PC-9 (cell line): ENCODE measurements at regions not wholly inside any gene's neighbourhood (a gene's known extent, or its start where the extent isn't known, plus 50 kb on each side); places are given as distances from the start of the nearest gene placed in this dataset.

ENCODE experiments used
- BruUV-seq: library from RNA; stranded (reverse); fragments of 400-500 nt; replicated peaks from 2 replicates; lab custom pipeline; 2021; lab: Mats Ljungman, UMichigan
- CTCF ChIA-PET: fragments of 300-600 bp; sonication (Branson Sonifier 250); formaldehyde crosslinking; loops from one replicate; lab custom pipeline; 2022; ENCODE audit warnings: antibody characterized with exemption; lab: Charles Lee
- POLR2A ChIA-PET: fragments of 300-600 bp; sonication (Branson Sonifier 250); formaldehyde crosslinking; loops from one replicate; lab custom pipeline; 2022; ENCODE audit warnings: antibody characterized with exemption; ENCODE audit not compliant: unreplicated experiment; lab: Charles Lee
- DNase-seq, 2 experiments: peaks; one replicate each; pipeline versions ENCODE4 v3.0.0 to v3.0.0-alpha.2; 2015 to 2022; ENCODE audit warnings: mixed read lengths in 1 of 2
- H2AFZ ChIP-seq: fragments of 200-600 bp; sonication (generic); 2 replicates; pipeline ENCODE4 v1.8.1; 2017; ENCODE audit warnings: antibody characterized with exemption
- H3F3A ChIP-seq: fragments of 200-600 bp; sonication (generic); 2 replicates; pipeline ENCODE4 v1.8.1; 2017; ENCODE audit warnings: antibody characterized with exemption, mild to moderate bottlenecking, low read depth; ENCODE audit not compliant: insufficient read depth
- H3K27ac ChIP-seq: fragments of 200-600 bp; sonication (generic); 2 replicates; pipeline ENCODE4 v1.6.1; 2016; ENCODE audit warnings: mixed run types
- H3K27me3 ChIP-seq: fragments of 200-600 bp; sonication (generic); 2 replicates; pipeline ENCODE4 v1.6.1; 2016; ENCODE audit warnings: low read depth, mixed run types; ENCODE audit not compliant: insufficient read depth
- H3K36me3 ChIP-seq: fragments of 200-600 bp; sonication (generic); 2 replicates; pipeline ENCODE4 v1.6.1; 2016; ENCODE audit warnings: low read depth, mixed run types
- H3K4me1 ChIP-seq: fragments of 200-600 bp; sonication (generic); replicated peaks from 2 replicates; pipeline ENCODE4 v1.6.1; 2016; ENCODE audit warnings: mixed run types; ENCODE audit not compliant: insufficient read depth
- H3K4me2 ChIP-seq: fragments of 200-600 bp; sonication (generic); 2 replicates; pipeline ENCODE4 v1.6.1; 2017; ENCODE audit warnings: mixed run types
- H3K4me3 ChIP-seq: fragments of 200-600 bp; sonication (generic); 2 replicates; pipeline ENCODE4 v1.6.1; 2016; ENCODE audit warnings: mixed run types
- H3K79me2 ChIP-seq: fragments of 200-600 bp; sonication (generic); 2 replicates; pipeline ENCODE4 v1.6.1; 2017; ENCODE audit warnings: low read depth, mixed run types
- H3K9me2 ChIP-seq: fragments of 200-600 bp; sonication (generic); 2 replicates; pipeline ENCODE4 v1.8.1; 2017; ENCODE audit warnings: mild to moderate bottlenecking; ENCODE audit not compliant: insufficient read depth
- H3K9me3 ChIP-seq: fragments of 200-600 bp; sonication (generic); 2 replicates; pipeline ENCODE4 v1.8.1; 2016; ENCODE audit warnings: low read depth; ENCODE audit not compliant: insufficient read depth
- H4K20me1 ChIP-seq: fragments of 200-600 bp; sonication (generic); 2 replicates; pipeline ENCODE4 v1.8.1; 2017; ENCODE audit not compliant: insufficient read depth
- EZH2 ChIP-seq: fragments of 200-600 bp; sonication (generic); IDR thresholded peaks from 2 replicates; pipeline ENCODE4 v1.8.0; 2017; ENCODE audit warnings: antibody characterized with exemption, low read depth
- intact Hi-C: fragments of 100-400 bp; cut with micrococcal nuclease; formaldehyde crosslinking; loops from one replicate; pipeline ENCODE4 v1.10.0; 2022; ENCODE audit not compliant: unreplicated experiment
- TF ChIP-seq, protein P1 (sequence below): fragments of 200-600 bp; sonication (generic); conservative IDR thresholded peaks from 2 replicates; pipeline ENCODE4 v1.6.1; 2017; ENCODE audit warnings: mixed run types, antibody characterized with exemption, mild to moderate bottlenecking, moderate library complexity

DNA sequence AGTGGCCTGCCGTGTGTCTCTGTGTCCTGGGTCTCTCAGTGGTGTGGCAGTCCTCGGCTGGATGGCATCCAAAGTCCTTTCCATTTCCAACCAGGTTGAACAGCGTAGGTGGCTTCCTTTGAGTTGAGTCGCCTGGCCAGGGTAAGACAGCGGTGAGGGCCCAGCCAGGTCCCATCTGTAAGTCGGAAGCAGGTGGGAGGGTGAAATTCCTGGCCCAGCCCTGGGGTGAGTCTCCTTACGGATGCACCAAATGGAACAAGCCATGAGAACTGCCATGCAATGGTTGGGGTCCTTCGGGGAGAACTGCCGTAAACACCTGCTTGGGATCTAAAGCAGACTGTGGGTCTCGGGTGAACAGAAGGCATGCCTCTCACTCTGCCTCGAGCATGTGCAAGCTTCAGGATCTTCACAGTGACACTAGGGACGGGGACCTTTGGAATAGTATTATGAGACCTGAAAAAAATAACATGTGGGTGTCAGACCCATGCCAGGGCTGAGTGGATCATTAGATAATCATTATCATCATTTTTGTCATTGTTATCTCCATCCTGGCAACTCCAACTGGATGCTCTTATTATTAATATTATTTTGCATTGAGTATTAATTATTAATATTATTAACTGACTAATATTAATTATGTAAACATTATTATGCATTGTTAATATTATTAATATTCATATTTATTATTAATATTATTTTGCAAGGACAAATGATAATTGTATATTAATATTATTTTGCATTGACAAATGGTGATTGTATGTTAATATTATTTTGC lies 57.7 kb upstream of the LINC01488 start:
- no peak overlapping the region for H3K4me3 ChIP-seq
- DNase-seq: no peak
- no peak for TF ChIP-seq EZH2
- TF ChIP-seq, protein P1, sequence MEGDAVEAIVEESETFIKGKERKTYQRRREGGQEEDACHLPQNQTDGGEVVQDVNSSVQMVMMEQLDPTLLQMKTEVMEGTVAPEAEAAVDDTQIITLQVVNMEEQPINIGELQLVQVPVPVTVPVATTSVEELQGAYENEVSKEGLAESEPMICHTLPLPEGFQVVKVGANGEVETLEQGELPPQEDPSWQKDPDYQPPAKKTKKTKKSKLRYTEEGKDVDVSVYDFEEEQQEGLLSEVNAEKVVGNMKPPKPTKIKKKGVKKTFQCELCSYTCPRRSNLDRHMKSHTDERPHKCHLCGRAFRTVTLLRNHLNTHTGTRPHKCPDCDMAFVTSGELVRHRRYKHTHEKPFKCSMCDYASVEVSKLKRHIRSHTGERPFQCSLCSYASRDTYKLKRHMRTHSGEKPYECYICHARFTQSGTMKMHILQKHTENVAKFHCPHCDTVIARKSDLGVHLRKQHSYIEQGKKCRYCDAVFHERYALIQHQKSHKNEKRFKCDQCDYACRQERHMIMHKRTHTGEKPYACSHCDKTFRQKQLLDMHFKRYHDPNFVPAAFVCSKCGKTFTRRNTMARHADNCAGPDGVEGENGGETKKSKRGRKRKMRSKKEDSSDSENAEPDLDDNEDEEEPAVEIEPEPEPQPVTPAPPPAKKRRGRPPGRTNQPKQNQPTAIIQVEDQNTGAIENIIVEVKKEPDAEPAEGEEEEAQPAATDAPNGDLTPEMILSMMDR: no peak
- no peaks in the 10 kb centered on the region for H4K20me1 ChIP-seq
- no peaks in the 10 kb centered on the region for H3K27me3 ChIP-seq
- peaks cover 6% of the 10 kb centered on the region; the same call in 1 of the 2 replicates for H3K9me3 ChIP-seq
- no peak overlapping the region for H3K27ac ChIP-seq
- ChIA-PET CTCF (no interaction called here), POLR2A (no interaction called here)
- no peak overlapping the region for H3K4me2 ChIP-seq
- intact Hi-C loops: no loop called here
- H3K9me2 ChIP-seq: no peaks in the 10 kb centered on the region
- H3K79me2 ChIP-seq: no peaks in the 10 kb centered on the region
- H2AFZ ChIP-seq: no peak overlapping the region
- no peaks in the 10 kb centered on the region for H3K36me3 ChIP-seq
- H3F3A ChIP-seq: peaks cover 24% of the 10 kb centered on the region; the same call in 1 of the 2 replicates
- no TSS peak for BruUV-seq
- H3K4me1 ChIP-seq: peaks cover 39% of the 10 kb centered on the region

DNA sequence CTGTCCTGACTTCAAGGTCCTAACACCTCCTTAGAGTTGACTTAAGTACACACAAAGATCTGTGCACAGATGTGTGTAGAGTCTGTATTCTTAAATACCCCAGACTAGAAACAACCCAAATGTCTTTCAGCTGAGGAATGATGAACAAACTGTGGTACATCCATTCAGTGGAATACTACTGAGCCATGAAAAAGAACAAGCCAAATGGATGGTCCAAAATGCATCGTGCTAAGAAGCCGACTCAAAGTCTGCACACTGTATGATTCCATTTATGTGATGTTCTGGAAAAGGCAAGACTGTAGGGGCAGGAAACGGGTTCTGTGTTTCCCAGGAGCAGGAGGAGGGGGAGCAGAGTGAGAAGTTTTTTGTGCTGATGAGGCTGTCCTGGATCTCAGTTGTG lies 56.7 kb upstream of the LINC01488 start:
- Histone ChIP-seq H3K9me2 (no peaks in the 10 kb centered on the region), H3K36me3 (no peaks in the 10 kb centered on the region)
- CTCF ChIA-PET: no interaction called here

DNA sequence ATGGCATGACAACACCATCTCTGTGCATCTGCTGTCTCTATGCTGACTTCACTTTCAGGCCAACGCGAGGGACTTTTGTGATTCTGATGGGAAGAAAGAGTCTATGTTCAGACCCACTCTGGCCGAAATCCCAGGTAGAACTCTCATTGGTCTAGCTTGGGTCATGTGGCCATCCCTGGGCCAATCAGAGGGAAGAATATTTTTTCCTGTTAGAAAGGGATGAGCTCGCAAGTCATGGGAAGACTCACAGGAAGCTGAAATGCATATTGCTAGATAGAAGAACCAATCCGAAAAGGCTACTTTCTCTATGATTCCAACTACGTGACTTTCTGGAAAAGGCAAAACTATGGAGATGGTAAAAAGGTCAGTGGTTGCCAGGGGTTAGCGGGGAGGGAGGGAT lies 56.0 kb upstream of the LINC01488 start:
- ChIA-PET POLR2A (no interaction called here), CTCF (no interaction called here)
- Histone ChIP-seq H3F3A (peaks cover 11% of the 10 kb centered on the region; the same call in 1 of the 2 replicates), H2AFZ (no peak overlapping the region), H3K9me3 (peaks cover 6% of the 10 kb centered on the region; the same call in 1 of the 2 replicates), H4K20me1 (no peaks in the 10 kb centered on the region), H3K4me2 (no peak overlapping the region), H3K27ac (no peak overlapping the region), H3K4me3 (no peak overlapping the region), H3K79me2 (no peaks in the 10 kb centered on the region), H3K4me1 (peaks cover 25% of the 10 kb centered on the region), H3K27me3 (no peaks in the 10 kb centered on the region), H3K36me3 (no peaks in the 10 kb centered on the region), H3K9me2 (no peaks in the 10 kb centered on the region)
- no peak for DNase-seq
- TF ChIP-seq, protein P1: no peak
- BruUV-seq: no TSS peak
- intact Hi-C loops: no loop called here

More for the DNA sequence above, 56.7 kb upstream of the LINC01488 start:
- no peak overlapping the region for H3K4me3 ChIP-seq
- H3K4me2 ChIP-seq: no peak overlapping the region
- TF ChIP-seq EZH2: no peak
- TF ChIP-seq, protein P1: no peak
- peaks cover 6% of the 10 kb centered on the region; the same call in 1 of the 2 replicates for H3K9me3 ChIP-seq
- no peak for DNase-seq
- no TSS peak for BruUV-seq
- H3K79me2 ChIP-seq: no peaks in the 10 kb centered on the region
- no peaks in the 10 kb centered on the region for H4K20me1 ChIP-seq
- no peak overlapping the region for H3K27ac ChIP-seq
- H3K27me3 ChIP-seq: no peaks in the 10 kb centered on the region
- intact Hi-C loops: no loop called here
- H2AFZ ChIP-seq: no peak overlapping the region
- POLR2A ChIA-PET: no interaction called here
- H3K4me1 ChIP-seq: peaks cover 31% of the 10 kb centered on the region
- H3F3A ChIP-seq: peaks cover 17% of the 10 kb centered on the region; the same call in 1 of the 2 replicates
